ENCODE measurements at regions not wholly inside any gene's neighbourhood (a gene's known extent, or its start where the extent isn't known, plus 50 kb on each side); places are given as distances from the start of the nearest gene placed in this dataset.

DNA sequence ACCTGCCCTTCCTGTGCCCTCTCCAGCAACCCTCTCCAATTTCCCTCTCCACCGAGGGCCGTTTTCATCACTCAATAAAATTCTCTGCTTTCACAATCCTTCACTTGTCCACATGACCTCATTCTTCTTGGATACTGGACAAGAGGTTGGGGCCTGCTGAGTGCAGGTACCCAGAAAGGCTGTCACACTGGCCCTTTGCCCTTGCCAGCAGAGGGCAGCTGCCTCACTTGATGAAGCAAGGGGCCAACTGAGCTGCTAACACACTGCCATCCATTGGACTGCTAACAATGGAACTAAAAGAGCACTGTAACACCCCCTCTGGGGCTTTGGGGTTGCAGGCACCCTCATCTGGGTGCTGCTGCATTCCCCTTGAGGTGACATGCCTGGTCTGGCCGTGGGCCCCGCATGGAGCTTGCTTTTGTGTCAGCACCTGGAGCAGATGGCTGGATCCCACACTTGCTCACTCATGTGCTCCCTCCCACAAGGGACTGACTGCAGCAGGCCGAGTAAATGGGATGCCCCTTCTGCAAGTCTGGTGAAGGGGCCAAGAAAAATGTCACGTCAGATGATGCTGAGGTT lies 308.1 kb upstream of the ADCY2 start:
- POLR2A ChIA-PET = no interaction called here

DNA sequence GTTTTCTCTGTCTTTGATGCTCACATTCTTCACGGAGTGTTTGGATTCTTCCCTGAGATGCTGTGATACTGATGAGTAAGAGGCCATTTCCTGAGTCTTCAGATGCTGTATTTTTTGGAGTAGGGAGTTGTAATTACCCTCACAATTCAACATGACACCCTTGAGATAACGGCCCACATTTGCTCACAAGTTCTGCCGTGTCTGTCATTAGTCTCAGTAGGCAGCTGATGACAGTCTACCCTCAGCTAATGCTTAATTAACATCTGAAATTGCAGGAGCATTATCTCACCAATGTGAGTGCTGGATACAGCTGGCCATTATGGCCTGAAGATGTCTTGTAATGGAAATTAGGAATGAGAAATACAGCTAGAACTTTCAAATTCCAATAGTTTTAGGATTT lies 307.1 kb upstream of the ADCY2 start:
- H3K36me3 Mint-ChIP-seq (ENCODE audit: low read depth) = no peaks in the 10 kb centered on the region
- ATAC-seq (ENCODE audit: low read depth) = no peak
- no peak overlapping the region for H3K27ac Mint-ChIP-seq
- no peaks in the 10 kb centered on the region for H3K27me3 Mint-ChIP-seq
- CTCF ChIA-PET = no interaction called here
- POLR2A ChIA-PET = no interaction called here
- intact Hi-C loops (cut with micrococcal nuclease) = no loop called here
- no peak overlapping the region for H3K4me3 Mint-ChIP-seq
- DNase-seq = no peak
- H3K4me1 Mint-ChIP-seq = no peaks in the 10 kb centered on the region
- H3K9me3 Mint-ChIP-seq = peaks cover 7% of the 10 kb centered on the region
- TF ChIP-seq, protein P1, sequence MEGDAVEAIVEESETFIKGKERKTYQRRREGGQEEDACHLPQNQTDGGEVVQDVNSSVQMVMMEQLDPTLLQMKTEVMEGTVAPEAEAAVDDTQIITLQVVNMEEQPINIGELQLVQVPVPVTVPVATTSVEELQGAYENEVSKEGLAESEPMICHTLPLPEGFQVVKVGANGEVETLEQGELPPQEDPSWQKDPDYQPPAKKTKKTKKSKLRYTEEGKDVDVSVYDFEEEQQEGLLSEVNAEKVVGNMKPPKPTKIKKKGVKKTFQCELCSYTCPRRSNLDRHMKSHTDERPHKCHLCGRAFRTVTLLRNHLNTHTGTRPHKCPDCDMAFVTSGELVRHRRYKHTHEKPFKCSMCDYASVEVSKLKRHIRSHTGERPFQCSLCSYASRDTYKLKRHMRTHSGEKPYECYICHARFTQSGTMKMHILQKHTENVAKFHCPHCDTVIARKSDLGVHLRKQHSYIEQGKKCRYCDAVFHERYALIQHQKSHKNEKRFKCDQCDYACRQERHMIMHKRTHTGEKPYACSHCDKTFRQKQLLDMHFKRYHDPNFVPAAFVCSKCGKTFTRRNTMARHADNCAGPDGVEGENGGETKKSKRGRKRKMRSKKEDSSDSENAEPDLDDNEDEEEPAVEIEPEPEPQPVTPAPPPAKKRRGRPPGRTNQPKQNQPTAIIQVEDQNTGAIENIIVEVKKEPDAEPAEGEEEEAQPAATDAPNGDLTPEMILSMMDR (IDR thresholded peaks at IDR 0.05) = no peak

More for the DNA sequence above, 308.1 kb upstream of the ADCY2 start:
- CTCF ChIA-PET = no interaction called here
- TF ChIP-seq, protein P1 (IDR thresholded peaks at IDR 0.05) = no peak
- Mint-ChIP-seq H3K4me3 (no peak overlapping the region), H3K4me1 (no peaks in the 10 kb centered on the region), H3K27me3 (no peaks in the 10 kb centered on the region), H3K9me3 (peaks cover 7% of the 10 kb centered on the region), H3K36me3 (ENCODE audit: low read depth) (no peaks in the 10 kb centered on the region), H3K27ac (no peak overlapping the region)
- no peak for DNase-seq
- ATAC-seq (ENCODE audit: low read depth) = no peak
- intact Hi-C loops (cut with micrococcal nuclease) = no loop called here

DNA sequence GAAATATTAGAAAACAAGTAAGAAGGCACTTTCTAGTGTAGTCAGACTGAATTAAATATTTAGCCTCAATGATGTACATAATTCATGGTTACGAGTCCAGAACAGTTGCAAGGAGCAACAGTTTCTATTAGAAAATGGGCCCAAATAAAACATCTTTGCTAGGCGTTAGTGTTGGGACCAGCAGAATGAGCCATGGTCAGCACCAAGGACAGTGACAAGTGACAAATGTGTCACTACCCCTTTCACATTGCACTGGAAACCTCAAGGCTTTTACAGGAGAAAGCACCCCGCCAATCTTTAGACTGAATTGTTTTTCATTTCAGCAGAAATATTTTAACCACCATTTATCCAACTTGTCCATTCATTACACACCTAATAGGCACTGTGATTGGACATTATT lies 301.3 kb upstream of the ADCY2 start:
- TF ChIP-seq, protein P1 (IDR thresholded peaks at IDR 0.05) = no peak
- ChIA-PET CTCF (no interaction called here), POLR2A (no interaction called here)
- ATAC-seq (ENCODE audit: low read depth) (no peak), DNase-seq (no peak)
- intact Hi-C loops (cut with micrococcal nuclease) = no loop called here
- H3K27ac Mint-ChIP-seq = no peak overlapping the region
- no peak overlapping the region for H3K4me3 Mint-ChIP-seq
- H3K9me3 Mint-ChIP-seq = peaks cover 2% of the 10 kb centered on the region
- no peaks in the 10 kb centered on the region for H3K4me1 Mint-ChIP-seq
- H3K27me3 Mint-ChIP-seq = no peaks in the 10 kb centered on the region
- no peaks in the 10 kb centered on the region for H3K36me3 Mint-ChIP-seq (ENCODE audit: low read depth)

DNA sequence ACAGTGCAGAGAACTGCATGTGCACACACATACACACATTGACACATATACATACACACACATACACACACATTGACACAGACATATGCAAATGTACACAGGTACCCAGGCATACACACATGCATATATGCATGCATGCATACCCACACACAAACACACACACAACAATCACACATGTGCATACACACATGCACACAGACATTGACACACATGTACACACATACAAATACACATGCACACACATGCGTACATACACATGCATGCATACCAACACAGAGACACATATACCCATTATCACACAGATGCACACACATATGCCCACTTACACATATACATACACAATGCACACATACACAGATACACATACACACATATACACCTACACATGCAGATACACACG lies 299.6 kb upstream of the ADCY2 start:
- Mint-ChIP-seq H3K4me3 (no peak overlapping the region), H3K9me3 (peaks cover 2% of the 10 kb centered on the region), H3K27me3 (no peaks in the 10 kb centered on the region), H3K27ac (no peak overlapping the region), H3K36me3 (ENCODE audit: low read depth) (no peaks in the 10 kb centered on the region), H3K4me1 (no peaks in the 10 kb centered on the region)
- POLR2A ChIA-PET = no interaction called here
- ATAC-seq (ENCODE audit: low read depth) (no peak), DNase-seq (no peak)
- CTCF ChIA-PET = no interaction called here
- TF ChIP-seq, protein P1 (IDR thresholded peaks at IDR 0.05) = no peak
- intact Hi-C loops (cut with micrococcal nuclease) = no loop called here

DNA sequence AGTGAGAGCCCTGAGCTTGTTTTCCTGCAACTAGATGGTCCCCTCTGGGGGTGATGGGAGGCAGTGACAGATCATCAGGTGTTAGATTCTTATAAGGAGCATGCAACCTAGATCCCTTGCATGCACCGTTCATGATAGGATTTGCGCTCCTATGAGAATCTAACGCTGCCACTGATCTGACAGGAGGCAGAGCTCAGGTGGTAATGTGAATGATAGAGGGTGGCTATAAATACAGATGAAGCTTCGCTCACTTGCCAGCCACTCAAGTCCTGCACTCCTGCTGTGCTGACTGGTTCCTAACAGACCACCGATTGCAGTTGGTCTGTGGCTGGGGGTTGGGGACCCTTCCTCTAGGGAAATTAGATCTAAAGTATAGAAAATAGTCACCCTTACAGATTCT lies 290.6 kb upstream of the ADCY2 start:
- CTCF ChIA-PET = no interaction called here
- Mint-ChIP-seq H3K36me3 (ENCODE audit: low read depth) (no peaks in the 10 kb centered on the region), H3K27ac (no peak overlapping the region), H3K4me3 (no peak overlapping the region), H3K9me3 (peaks cover 2% of the 10 kb centered on the region), H3K27me3 (no peaks in the 10 kb centered on the region), H3K4me1 (no peaks in the 10 kb centered on the region)
- TF ChIP-seq, protein P1 (IDR thresholded peaks at IDR 0.05) = no peak
- ATAC-seq (ENCODE audit: low read depth) = no peak
- DNase-seq = no peak
- intact Hi-C loops (cut with micrococcal nuclease) = no loop called here
- POLR2A ChIA-PET = no interaction called here
